SK-N-DZ (cell line): ENCODE measurements at regions not wholly inside any gene's neighbourhood (a gene's known extent, or its start where the extent isn't known, plus 50 kb on each side); places are given as distances from the start of the nearest gene placed in this dataset.
"Not testable (repeated sequence)": the region's sequence is repeated elsewhere in the genome, so short reads cannot be mapped to it uniquely, and the experiment has no call there.

Experiments used
- DNase-seq: peaks from one replicate; pipeline ENCODE4 v3.0.0-alpha.2; 2015; ENCODE audit warnings: low spot score

GRCh38 chr1:78715181-78715661, 65.6 kb downstream of the IFI44 start:
- no peak for DNase-seq

- no peak for DNase-seq
Measured at GRCh38 chr1:78716186-78716585, 66.6 kb downstream of the IFI44 start.

- no peak for DNase-seq
Measured at GRCh38 chr1:78718566-78718965, 68.9 kb downstream of the IFI44 start.

- DNase-seq, result no peak
Measured at GRCh38 chr1:78721136-78721535, 71.5 kb downstream of the IFI44 start.

- DNase-seq, result no peak
Measured at GRCh38 chr1:78722105-78722504, 72.5 kb downstream of the IFI44 start.

GRCh38 chr1:78722521-78722920, 72.9 kb downstream of the IFI44 start:
- no peak for DNase-seq

- DNase-seq, result no peak
Measured at GRCh38 chr1:78722947-78723346, 73.3 kb downstream of the IFI44 start.

- DNase-seq, result no peak
Measured at GRCh38 chr1:78726686-78727085, 77.1 kb downstream of the IFI44 start.

GRCh38 chr1:78728359-78728758, 78.7 kb downstream of the IFI44 start:
- DNase-seq, result no peak

- DNase-seq, result no peak
Measured at GRCh38 chr1:78730054-78730453, 80.4 kb downstream of the IFI44 start.

GRCh38 chr1:78731674-78732073, 82.0 kb downstream of the IFI44 start:
- no peak for DNase-seq

- DNase-seq, result no peak
Measured at GRCh38 chr1:78737241-78737640, 87.6 kb downstream of the IFI44 start.

GRCh38 chr1:78743626-78744025, 94.0 kb downstream of the IFI44 start:
- no peak for DNase-seq

GRCh38 chr1:78745111-78745510, 95.5 kb downstream of the IFI44 start:
- no peak for DNase-seq

GRCh38 chr1:78753679-78754078, 104.0 kb downstream of the IFI44 start:
- DNase-seq, result not testable (repeated sequence)

GRCh38 chr1:78755986-78756385, 106.4 kb downstream of the IFI44 start:
- no peak for DNase-seq

- DNase-seq, result no peak
Measured at GRCh38 chr1:78758506-78758905, 108.9 kb downstream of the IFI44 start.

GRCh38 chr1:78759881-78760280, 110.2 kb downstream of the IFI44 start:
- DNase-seq, result no peak

GRCh38 chr1:78760858-78761257, 111.2 kb downstream of the IFI44 start:
- no peak for DNase-seq

- DNase-seq, result no peak
Measured at GRCh38 chr1:78762113-78762512, 112.5 kb downstream of the IFI44 start.

GRCh38 chr1:78765489-78765888, 115.9 kb downstream of the IFI44 start:
- DNase-seq, result no peak

GRCh38 chr1:78779831-78780230, 130.2 kb downstream of the IFI44 start:
- DNase-seq, result no peak

GRCh38 chr1:78787544-78787943, 137.9 kb downstream of the IFI44 start:
- no peak for DNase-seq

- DNase-seq, result peak; percentile 91
Measured at GRCh38 chr1:78790174-78790573, 140.5 kb downstream of the IFI44 start.
